Fibroblast of skin of abdomen (primary cell): ENCODE measurements at regions not wholly inside any gene's neighbourhood (a gene's known extent, or its start where the extent isn't known, plus 50 kb on each side); places are given as distances from the start of the nearest gene placed in this dataset.
"Not testable (repeated sequence)": the region's sequence is repeated elsewhere in the genome, so short reads cannot be mapped to it uniquely, and the experiment has no call there.

Experiments used
- DNase-seq: peaks from one replicate; pipeline ENCODE4 v3.0.0-alpha.2; 2013

DNA sequence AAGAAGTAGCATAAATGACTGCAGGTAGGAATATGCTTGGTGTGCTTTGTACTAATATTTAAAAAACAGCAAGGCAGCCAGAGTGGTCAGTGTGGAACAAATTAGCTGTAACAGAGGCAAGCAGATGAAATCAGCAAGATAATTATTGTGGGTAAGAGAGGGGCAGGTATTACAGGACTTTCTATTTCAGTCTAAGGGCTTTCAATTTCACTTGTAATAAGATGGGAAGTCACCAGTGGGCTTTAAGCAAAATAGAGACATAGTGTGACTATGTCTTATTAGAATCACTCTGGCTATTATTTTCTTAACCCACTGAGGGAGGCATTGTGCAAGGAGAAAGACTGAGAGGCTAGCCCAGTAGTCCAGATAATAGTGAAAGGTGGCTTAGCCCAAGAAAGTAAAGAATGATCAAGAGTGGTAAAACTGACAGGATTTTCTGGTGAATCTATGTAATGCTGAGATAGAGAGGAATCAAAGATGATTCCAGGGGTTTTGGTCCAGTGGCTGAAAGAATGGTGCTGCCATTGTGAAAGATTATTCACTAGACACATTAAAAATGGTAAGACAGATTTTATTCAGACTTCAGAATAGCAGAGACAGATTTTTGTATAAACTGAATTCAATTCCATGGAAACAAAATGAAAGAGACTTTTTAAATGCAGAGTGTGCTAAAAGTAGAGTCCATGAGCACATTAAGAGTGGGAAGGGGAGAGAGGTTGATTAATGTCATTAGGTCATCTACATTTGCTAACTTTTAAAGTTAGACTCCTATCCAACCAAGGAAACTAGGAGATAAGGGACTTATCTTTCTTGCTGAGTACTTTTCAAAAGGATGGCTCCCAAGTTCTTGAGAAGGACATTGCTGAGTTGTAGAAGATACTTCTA lies 1136.0 kb downstream of the HACE1 start:
- DNase-seq, result no peak

DNA sequence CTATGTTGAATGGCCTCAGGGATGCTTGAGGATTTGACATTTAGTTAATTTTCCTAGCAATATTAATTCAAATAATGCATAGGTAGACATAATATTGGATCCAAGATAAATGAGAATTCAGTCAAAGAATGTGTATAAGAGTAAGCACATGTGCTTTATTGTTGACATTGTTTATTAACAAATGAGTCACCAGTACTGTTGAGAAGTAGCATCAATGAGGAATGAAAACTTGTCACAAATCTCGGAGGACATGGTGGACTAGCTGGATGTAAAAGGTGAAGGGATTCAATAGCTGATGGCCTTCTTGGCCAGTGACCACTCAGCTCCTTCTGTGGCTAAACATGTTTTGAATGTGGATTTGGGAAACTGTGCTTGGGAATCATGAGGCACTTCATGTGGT lies 1137.0 kb downstream of the HACE1 start:
- DNase-seq, result no peak

DNA sequence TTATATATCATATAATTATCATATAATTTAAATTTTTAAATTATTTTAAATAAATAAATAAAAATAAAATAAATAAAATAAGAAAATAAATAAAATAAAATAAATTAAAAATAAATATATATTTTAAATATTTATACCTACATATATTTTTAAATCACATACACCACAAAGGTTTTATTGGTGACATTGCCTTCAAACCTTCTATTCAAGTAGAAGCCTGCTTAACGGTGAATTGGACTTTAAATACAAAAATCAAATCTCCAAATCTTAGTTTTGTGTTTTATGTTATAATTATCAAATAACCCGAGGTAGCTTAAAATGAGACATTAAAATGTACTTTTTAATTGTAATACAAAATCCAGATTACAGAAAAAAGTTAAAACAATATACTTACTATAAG lies 1137.8 kb downstream of the HACE1 start:
- no peak for DNase-seq

DNA sequence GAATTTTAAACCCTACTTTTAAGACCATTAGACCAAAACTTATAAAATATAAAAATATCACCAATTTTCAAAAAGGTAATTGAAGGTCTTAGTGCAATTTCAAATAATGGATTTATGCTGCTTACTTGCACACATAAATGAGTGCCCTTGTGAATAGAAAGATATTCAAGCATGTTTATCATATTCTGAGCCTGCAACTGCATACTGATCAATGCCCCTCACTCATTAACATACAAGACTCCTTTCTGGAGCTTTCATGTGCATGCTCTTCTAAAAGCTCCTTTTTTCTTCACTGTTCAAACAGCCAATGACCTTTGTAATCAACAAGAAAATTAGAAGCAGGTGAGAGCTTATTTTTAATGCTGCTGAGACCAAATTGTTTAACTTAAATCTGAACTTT lies 1139.3 kb downstream of the HACE1 start:
- no peak for DNase-seq

DNA sequence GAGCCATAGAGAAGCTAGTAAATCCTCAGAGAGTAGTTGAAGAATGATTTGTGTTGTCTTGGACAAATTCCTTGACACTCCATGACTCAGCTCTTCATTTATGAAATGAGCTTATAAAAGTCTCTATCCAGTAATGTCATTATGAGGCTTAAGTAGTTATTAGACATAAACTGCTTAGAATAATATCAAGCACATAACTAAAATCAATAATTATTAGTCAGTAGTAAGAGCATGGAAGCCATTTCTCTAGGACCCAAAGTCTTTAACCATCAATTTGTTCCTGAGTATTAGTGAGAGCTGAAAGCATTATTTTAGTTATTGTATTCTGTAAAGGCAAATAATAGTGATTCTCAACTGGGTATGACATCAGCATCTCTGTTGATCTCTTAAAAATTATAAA lies 1140.2 kb downstream of the HACE1 start:
- DNase-seq, result no peak

DNA sequence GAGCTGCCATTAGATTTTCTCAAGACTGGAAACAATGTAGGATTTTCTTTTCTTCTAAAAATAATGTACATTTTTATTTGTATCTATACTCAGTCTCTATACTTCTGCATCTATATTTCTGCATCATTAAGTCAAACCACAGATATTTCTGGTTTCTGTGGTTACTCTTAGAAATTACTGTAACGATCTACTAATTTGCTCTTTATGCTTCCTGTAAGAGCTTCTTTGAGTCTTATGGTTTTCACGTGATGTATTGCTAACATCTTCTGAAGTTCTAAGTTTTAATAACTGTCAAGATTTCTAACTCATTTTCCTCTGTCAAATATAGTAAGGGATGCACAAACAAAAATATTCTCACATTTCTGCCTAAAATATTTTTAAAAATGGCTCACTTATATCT lies 1144.5 kb downstream of the HACE1 start:
- no peak for DNase-seq

DNA sequence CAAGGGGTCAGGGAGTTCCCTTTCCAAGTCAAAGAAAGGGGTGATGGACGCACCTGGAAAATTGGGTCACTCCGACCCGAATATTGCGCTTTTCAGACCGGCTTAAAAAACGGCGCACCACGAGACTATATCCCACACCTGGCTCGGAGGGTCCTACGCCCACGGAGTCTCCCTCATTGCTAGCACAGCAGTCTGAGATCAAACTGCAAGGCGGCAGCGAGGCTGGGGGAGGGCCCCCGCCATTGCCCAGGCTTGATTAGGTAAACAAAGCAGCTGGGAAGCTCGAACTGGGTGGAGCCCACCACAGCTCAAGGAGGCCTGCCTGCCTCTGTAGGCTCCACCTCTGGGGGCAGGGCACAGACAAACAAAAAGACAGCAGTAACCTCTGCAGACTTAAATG lies 1150.5 kb downstream of the HACE1 start:
- DNase-seq, result not testable (repeated sequence)

DNA sequence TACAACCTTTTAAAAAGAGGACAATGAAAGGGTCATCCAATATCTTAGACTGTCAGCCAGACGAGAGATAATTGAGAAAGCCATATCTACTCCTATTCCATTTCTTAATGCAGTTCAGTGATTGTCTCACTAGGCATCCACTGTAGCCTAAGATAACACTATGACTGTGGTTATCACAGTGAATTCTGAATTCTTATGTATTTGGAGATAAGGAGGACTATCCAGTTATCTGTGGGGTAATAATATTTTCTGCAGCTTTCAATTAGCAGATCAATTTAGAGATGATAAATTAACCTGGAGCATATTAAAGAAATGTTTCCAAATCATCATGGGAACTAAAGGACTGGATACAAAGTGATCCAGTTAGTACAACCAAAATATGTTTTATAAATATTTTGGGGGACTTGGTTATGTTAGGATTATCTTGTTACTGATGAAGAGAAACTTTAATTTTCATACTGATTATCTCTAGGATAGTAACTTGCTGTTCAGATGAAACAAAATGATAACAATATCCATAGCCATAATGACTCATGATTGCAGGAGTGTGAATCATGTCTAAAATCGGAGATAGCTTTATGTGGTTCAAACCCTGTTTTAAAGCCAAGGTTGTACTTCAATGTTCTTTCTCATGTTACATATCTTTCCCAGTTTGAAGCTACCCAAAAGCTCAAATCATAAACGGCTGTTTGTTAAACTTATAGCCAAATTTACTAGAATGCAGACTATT lies 1152.0 kb downstream of the HACE1 start:
- no peak for DNase-seq

DNA sequence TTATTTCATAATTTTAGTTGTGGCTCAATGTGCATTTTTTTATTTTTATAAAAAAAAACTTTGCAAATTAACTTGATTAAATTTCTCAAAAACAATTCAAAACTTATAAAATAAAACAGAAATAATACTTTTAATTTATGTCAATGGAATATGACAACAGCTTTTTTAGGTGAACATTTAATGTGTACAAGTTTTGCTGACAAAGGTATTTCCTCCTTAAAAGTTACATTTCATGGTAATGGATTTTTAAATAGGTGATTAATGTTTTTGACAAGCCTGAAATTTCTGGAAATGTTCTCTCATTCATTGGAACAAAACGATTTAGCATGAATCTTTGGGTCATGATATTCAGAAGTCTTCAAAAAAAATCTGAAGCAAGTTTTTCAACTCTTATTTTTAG lies 1160.0 kb downstream of the HACE1 start:
- no peak for DNase-seq

DNA sequence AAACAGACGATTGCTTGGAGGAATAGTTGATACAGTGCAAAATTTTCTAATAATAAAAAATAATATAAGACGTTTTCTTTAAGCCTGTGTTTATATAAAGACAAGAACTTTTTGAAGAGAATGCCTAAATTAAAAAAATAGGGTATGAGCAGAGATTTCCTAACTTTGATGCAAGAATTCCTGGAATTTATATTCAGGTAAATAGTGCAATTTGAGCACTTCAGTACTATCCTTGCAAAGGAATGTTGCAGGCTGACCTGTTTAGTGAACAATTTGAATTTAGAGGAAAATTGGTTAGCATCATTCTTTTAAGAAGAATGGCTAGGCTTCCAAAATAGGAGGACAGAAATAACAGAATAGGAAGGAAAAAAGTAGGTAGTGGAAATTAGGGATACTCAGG lies 1172.3 kb downstream of the HACE1 start:
- no peak for DNase-seq

DNA sequence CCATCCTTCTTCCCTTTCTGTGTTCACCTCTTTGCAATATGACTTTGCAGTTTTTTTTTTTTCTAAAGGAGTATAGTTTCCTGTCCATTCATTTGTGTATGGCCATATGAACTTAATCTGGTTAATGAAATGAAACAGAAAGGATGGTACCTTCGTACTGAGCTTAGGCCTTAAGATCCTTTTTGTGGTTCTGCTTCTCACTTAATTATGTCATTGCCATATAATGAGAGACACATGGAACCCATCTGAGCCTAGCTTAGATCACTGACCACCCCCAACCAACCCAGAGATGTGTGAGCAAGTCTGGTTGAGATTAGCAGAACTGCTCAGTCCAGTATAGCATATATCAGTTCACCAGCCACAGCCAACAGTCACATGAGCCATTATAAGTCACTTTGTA lies 1179.6 kb downstream of the HACE1 start:
- DNase-seq, result no peak

DNA sequence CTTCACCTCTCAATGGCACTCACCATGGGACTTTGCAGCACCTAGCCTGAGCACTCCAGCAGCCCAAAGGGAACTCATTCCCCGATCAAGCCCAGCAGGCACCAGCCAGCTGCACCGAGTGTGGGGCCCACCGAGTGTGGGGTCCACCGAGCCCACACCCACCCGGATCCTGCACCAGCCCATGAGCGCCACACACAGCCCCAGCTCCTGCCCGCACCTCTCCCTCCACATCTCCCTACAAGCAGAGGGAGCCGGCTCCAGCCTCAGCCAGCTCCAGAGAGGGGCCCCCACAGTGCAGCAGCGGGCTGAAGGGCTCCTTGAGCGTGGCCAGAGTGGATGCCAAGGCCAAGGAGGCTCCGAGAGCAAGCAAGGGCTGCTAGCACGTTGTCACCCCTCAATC lies 1182.4 kb downstream of the HACE1 start:
- no peak for DNase-seq

DNA sequence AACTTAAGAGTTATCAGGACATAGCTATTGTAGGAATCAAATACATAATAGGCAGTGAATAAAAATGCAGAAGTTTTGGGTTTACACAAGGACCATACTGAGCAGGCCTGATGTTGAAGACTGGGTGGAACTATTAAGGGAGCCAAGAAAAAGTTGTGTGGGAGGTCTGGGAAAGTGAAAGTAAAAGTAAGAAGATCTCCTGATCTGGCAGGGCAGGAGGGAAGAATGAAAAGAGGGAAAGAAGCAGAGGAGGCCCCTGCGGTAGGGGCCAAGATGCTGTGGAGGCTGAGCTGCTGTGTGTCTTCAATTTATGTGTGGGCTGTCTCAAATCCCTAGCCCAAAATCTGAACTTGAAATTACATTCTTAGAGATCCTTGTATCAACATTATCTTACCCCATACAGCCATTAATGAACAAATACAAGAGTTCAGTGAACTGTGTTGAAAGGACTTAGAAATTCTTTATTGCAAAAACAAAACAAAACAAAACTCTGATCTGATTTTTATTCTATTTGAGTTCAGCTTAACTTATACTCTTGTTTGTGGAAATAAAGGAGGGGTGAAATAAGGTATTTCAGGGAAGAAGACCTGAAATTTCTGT lies 1183.8 kb downstream of the HACE1 start:
- DNase-seq, result no peak

DNA sequence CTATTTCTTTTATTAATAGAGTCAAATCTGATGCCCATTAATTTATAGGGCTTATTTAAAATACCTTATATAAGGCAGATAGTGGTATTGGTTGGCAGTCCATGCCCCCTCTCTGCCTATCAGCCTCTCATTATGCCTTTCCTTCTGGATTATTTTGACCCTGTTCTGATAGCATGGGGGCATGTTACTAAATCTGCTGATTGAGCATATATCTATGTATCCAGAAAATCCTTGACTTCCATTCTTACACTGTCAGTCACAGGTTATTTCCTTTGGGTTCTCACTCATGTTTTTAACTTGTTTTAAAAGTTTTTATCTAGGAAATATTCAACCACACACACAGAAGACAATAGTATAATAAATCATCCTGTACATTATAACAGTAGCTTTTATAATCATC lies 1184.9 kb downstream of the HACE1 start:
- no peak for DNase-seq

DNA sequence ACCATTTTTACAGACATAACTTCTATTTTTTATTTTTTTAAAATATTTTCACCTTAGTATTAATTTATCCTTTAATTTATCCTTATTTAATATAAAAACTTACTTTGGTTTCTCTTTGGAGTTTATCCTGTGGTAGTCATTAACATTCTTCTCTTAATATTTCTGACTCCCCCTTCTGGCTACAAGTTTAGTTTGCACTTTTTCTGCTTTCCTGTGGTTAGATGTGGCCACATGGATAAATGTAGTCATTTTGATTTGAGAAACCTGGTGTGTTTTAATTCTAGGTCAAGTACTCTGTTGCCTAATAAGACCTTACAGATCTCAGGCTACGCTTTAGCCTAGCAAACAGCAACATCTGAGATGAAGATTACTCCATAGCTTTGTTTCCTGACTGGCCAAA lies 1187.5 kb downstream of the HACE1 start:
- DNase-seq, result no peak

DNA sequence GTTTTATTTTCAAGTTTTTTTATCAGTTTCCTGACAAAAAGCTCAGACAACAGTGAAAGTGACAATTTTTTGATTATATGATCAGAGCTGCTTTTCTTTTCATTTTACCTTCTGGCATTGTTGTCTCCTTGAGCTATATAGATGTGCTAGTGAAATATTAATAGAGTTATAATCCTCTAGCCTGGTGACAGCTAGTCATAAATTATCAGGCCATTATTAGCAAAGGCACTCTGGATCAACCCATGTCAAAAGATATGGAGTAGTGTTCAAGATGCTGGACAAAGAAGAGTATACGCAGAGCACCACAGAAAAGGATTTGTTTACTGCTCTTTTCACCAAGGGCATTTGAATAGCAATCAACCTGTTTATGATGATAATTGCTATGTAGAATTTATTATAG lies 1230.1 kb downstream of the HACE1 start:
- DNase-seq, result no peak

DNA sequence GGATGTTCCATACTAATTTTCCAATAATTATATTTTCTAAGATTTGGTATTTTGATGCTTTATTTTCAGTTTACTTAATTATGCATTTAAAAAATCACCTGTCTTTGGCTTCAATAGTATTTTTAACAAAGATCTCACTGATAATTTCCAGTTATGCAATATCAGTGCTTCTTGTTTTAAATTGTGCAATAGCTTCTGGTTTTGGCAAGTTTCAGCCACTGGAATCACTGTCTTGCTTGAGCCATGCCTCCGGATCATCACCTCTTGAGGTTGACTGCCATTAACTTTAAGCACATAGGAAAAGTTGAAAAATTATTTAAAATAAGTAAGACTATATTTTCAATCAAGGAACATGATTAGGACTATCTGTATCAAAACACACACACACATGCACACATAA lies 1242.1 kb downstream of the HACE1 start:
- DNase-seq, result no peak

DNA sequence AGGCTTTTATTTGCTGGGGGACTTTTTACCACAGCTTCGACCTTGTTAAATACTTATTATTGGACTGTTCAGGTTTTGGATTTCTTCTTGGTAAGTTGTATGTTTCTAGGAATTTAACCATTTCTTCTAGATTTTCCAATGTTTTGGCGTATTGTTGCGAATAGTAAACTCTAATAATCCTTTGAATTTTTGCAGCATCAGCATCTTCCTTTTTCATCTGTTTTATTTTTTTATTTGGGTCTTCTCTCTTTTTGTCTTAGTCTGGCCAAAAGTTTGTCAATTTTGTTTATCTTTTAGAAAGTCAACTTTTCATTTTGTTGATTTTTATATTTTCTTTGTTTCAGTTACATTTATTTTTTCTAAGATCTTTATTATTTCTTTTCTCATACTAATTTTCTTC lies 1272.0 kb downstream of the HACE1 start:
- no peak for DNase-seq

DNA sequence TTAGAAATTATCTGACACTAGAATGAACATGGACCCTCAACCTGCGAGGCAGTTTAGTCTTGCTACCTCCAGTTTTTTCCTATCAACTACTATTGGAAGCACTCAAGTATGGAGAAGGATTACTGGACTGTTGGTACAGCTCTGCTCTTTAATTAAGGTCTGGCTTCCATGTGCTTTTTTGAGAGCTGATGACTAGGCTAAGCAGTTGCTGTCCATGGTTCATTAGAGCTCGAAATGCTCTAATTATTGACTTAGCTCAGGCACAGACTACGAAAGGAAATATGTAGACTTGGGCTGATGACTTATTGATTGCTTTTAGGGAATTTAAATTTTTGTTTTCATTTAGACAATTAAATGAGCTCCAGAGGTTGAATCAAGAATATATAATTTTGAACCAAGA lies 1281.6 kb downstream of the HACE1 start:
- DNase-seq, result no peak

DNA sequence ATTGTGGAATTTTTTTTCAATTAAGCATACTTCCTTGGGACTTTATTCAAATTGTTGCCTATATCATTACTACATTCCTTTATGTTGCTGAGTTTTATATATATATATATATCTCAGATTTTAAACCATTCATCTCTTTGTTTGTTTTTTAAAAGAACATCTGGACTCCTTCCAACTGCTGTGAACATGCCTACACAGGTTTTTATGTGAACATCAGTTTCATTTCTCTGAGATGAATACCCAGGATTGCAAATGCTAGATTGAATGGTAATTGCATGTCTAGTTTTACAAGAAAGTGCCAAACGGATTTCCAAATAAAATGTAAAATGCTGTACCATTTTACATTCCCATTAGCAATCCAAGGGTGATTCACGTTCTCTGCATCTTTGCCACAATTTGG lies 1289.3 kb downstream of the HACE1 start:
- DNase-seq, result no peak

DNA sequence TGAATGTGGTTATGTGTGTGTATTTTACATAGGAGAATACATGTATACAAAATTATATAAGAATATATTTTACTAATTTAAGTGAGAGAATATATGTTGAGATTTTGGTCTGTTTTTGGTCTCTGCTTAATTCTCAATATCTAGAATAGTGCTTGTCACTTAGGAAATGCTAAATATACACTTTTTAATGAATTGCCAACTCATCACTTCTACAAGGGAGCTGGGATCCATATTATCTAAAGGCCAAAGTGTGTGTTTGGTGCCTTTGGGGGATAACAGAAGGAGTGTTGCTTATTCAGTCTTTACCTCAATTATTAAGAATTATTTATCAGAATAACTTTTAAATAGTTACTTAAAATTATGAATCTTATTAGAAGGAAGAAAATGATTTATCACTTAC lies 1304.8 kb downstream of the HACE1 start:
- DNase-seq, result no peak

DNA sequence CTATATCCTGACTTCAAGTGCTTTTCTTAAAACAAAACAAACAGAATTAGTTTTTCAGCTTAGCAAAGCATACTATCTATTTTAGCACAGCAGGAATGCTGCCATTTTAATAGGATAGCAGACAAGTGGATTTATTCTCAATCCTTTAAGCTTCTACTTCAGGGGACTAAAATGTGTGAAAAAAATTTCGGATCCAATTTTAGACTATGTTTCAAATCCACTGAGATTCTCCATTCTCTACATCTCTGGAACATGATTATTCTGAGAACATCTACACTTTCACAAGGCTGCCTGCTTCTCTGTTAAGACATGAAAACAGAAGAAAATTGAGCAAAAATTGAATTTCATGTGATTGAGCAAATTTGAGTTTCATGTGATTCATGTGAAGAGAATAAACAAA lies 1321.3 kb downstream of the HACE1 start:
- no peak for DNase-seq

DNA sequence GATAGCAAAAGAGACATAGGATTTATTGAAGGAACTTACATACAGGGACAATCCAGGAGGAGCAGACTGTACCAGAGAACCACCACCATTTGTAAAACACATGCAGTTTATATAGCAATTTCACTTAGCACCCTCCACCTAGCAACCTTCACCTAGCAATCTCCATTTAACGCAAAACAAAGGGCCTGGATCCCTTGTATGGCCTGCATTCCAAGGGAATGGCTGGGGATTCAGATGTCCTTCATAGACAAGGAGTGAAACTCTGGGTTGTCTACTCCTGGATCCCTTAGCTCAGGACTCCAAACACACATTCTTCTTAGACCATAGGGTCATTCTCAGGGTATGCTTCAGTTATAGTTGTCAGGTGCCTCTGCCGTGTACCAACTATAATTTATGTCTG lies 1324.9 kb downstream of the HACE1 start:
- DNase-seq, result no peak

DNA sequence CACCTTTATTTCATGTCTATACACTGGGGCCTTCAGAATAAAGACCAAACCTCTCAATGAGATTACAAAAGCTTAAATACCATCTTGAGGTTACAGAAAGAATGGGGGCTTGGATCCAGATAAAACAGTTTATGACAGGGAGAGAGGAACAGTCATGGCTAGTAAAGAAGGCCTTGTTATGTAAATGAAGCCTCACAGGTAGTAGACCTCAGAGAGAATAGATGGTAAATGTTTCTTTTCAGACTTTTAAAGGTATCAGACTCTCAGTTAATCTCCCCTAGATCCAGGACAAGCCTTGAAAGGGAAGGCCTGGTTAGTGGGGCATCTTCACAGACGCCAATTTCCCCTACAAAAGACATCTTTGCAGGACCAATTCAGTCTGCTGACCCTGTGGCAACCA lies 1325.6 kb downstream of the HACE1 start:
- no peak for DNase-seq
